PC-3 (cell line): ENCODE measurements at regions not wholly inside any gene's neighbourhood (a gene's known extent, or its start where the extent isn't known, plus 50 kb on each side); places are given as distances from the start of the nearest gene placed in this dataset.

Source experiments
- EZH2 ChIP-seq: fragments of 300-600 bp; sonication (generic); IDR thresholded peaks from one replicate; pipeline ENCODE4 v1.6.1; 2017; ENCODE audit warnings: antibody characterized with exemption, mild to moderate bottlenecking, low read length; ENCODE audit not compliant: unreplicated experiment
- TF ChIP-seq, protein P1 (sequence below): fragments of 300-600 bp; sonication (generic); conservative IDR thresholded peaks from 2 replicates; pipeline ENCODE4 v1.5.1; 2017; ENCODE audit warnings: antibody characterized with exemption, low read depth, mild to moderate bottlenecking, low read length

DNA sequence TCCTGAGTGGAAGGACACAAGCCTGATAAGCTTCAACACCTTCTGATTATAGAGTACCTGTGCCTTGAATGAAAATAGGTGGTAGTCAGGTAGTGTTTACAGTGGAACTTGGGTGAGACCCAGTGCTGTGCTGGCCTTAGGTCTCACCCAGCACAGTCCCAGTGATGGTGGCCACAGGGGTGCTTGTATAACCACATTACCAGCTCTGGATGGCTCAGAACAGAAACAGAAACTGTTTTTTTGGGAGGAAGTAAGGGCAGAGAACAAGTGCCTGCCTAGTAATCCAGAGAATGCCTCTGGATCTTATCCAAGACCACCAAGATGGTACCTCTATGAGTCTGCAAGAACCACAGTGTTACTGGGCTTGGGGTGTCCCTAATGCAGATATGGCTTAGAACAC is 171.5 kb upstream of the DIPK2B start:
- TF ChIP-seq, protein P1, sequence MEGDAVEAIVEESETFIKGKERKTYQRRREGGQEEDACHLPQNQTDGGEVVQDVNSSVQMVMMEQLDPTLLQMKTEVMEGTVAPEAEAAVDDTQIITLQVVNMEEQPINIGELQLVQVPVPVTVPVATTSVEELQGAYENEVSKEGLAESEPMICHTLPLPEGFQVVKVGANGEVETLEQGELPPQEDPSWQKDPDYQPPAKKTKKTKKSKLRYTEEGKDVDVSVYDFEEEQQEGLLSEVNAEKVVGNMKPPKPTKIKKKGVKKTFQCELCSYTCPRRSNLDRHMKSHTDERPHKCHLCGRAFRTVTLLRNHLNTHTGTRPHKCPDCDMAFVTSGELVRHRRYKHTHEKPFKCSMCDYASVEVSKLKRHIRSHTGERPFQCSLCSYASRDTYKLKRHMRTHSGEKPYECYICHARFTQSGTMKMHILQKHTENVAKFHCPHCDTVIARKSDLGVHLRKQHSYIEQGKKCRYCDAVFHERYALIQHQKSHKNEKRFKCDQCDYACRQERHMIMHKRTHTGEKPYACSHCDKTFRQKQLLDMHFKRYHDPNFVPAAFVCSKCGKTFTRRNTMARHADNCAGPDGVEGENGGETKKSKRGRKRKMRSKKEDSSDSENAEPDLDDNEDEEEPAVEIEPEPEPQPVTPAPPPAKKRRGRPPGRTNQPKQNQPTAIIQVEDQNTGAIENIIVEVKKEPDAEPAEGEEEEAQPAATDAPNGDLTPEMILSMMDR: no peak
- no peak for TF ChIP-seq EZH2
